K562 (cell line): ENCODE measurements at regions not wholly inside any gene's neighbourhood (a gene's known extent, or its start where the extent isn't known, plus 50 kb on each side); places are given as distances from the start of the nearest gene placed in this dataset.

Experiments
- BHLHE40 ChIP-seq: IDR thresholded peaks from 2 replicates; pipeline ENCODE4 v1.6.1; 2011; ENCODE audit warnings: low read length, improper control_type of control experiment
- CXXC5 ChIP-seq: fragments of 250-450 bp; sonication (Bioruptor Pico); IDR thresholded peaks from 2 replicates; pipeline ENCODE4 v1.8.0; 2022; ENCODE audit warnings: inconsistent platforms, mild to moderate bottlenecking, moderate library complexity
- DMBX1 ChIP-seq: fragments of 250-450 bp; sonication (Bioruptor Pico); IDR thresholded peaks from 2 replicates; pipeline ENCODE4 v1.8.0; 2022; ENCODE audit warnings: inconsistent platforms, mild to moderate bottlenecking, moderate library complexity, borderline replicate concordance
- EHMT2 ChIP-seq: fragments of 450-650 bp; IDR thresholded peaks from 2 replicates; pipeline ENCODE4 v1.6.1; 2018; ENCODE audit warnings: antibody characterized with exemption
- EZH2 ChIP-seq: IDR thresholded peaks from 2 replicates; pipeline ENCODE4 v1.6.1; 2012; ENCODE audit warnings: low read depth, mild to moderate bottlenecking, inconsistent platforms, low read length, borderline replicate concordance
- FOXA1 ChIP-seq: fragments of 450-650 bp; IDR thresholded peaks from 2 replicates; pipeline ENCODE4 v1.6.1; 2016; ENCODE audit warnings: mild to moderate bottlenecking, borderline replicate concordance
- FOXP1 ChIP-seq: sonication (generic); formaldehyde crosslinking; IDR thresholded peaks from 2 replicates; pipeline ENCODE4 v1.8.0; 2022; ENCODE audit warnings: mild to moderate bottlenecking, missing genetic modification reagents
- HDAC2 ChIP-seq: fragments of 450-650 bp; IDR thresholded peaks from 2 replicates; pipeline ENCODE4 v1.6.1; 2016; ENCODE audit warnings: mild to moderate bottlenecking
- HNRNPL ChIP-seq: fragments of 200-400 bp; formaldehyde crosslinking; IDR thresholded peaks from 2 replicates; pipeline ENCODE4 v1.6.1; 2017; ENCODE audit warnings: low read depth, mild to moderate bottlenecking, low read length
- MAFF ChIP-seq: IDR thresholded peaks from 2 replicates; pipeline ENCODE4 v1.6.1; 2012; ENCODE audit warnings: low read length, improper control_type of control experiment
- RBBP5 ChIP-seq: fragments of 200-600 bp; sonication (generic); IDR thresholded peaks from 2 replicates; pipeline ENCODE4 v1.6.1; 2012; ENCODE audit warnings: borderline replicate concordance, mild to moderate bottlenecking, low read length, control low read depth, inconsistent platforms; ENCODE audit not compliant: insufficient read depth, poor library complexity, severe bottlenecking
- SMAD3 ChIP-seq: fragments of 450-650 bp; formaldehyde crosslinking; conservative IDR thresholded peaks from 2 replicates; pipeline ENCODE4 v1.4.0; 2020; ENCODE audit warnings: mild to moderate bottlenecking
- SMARCA5 ChIP-seq: fragments of 450-650 bp; IDR thresholded peaks from 2 replicates; pipeline ENCODE4 v1.6.1; 2016
- SMARCC2 ChIP-seq: fragments of 450-650 bp; IDR thresholded peaks from 2 replicates; pipeline ENCODE4 v1.6.1; 2017; ENCODE audit warnings: antibody characterized with exemption, moderate library complexity, mild to moderate bottlenecking, low read depth
- TEAD2 ChIP-seq: fragments of 450-650 bp; IDR thresholded peaks from 2 replicates; pipeline ENCODE4 v1.6.1; 2016; ENCODE audit warnings: missing genetic modification characterization, control low read depth, missing compliant biosample characterization
- THRAP3 ChIP-seq: fragments of 450-650 bp; IDR thresholded peaks from 2 replicates; pipeline ENCODE4 v1.6.1; 2016; ENCODE audit warnings: mild to moderate bottlenecking, inconsistent platforms, borderline replicate concordance
- ZBTB5 ChIP-seq: fragments of 450-650 bp; IDR thresholded peaks from 2 replicates; pipeline ENCODE4 v1.6.1; 2017; ENCODE audit warnings: antibody characterized with exemption
- ZNF184 ChIP-seq: sonication (generic); formaldehyde crosslinking; IDR thresholded peaks from 2 replicates; pipeline ENCODE4 v1.5.0; 2020; ENCODE audit warnings: missing genetic modification reagents
- ZNF274 ChIP-seq: IDR thresholded peaks from 2 replicates; pipeline ENCODE4 v1.6.1; 2011; ENCODE audit warnings: low read depth, mild to moderate bottlenecking, low read length, moderate library complexity, borderline replicate concordance
- TF ChIP-seq, protein P1 (sequence below): IDR thresholded peaks from 2 replicates; pipeline ENCODE4 v1.6.1; 2011; ENCODE audit warnings: borderline replicate concordance, low read depth, mild to moderate bottlenecking, moderate library complexity, low read length; ENCODE audit not compliant: insufficient read depth, poor library complexity, severe bottlenecking
- TF ChIP-seq, protein P2 (sequence below): fragments of 200-800 bp; sonication (Bioruptor generic); IDR thresholded peaks from 2 replicates; pipeline ENCODE4 v1.6.1; 2016; ENCODE audit warnings: missing genetic modification characterization, missing compliant biosample characterization

GRCh38 chr6:27078734-27079357, 168.7 kb upstream of the PRSS16 start (continued):
- TF ChIP-seq ZBTB5 (no peak), RBBP5 (no peak), SMARCC2 (no peak), MAFF (no peak; the same call in 1 of the 2 replicates), CXXC5 (CRISPR knock-in tag) (peak; percentile 68), ZNF274 (no peak), HNRNPL (no peak), EHMT2 (peak; percentile 33; the same call in 1 of the 2 replicates), ZNF184 (CRISPR knock-in tag) (no peak), SMAD3 (CRISPR knock-in tag) (0 out of 2 replicates have a peak, but pooled peaks have one; percentile 28), THRAP3 (no peak), SMARCA5 (no peak; the same call in 1 of the 2 replicates), FOXP1 (CRISPR knock-in tag) (no peak), DMBX1 (no peak), TEAD2 (no peak), EZH2 (no peak), HDAC2 (peak; percentile 90), FOXA1 (no peak), BHLHE40 (no peak)
- TF ChIP-seq, protein P1, sequence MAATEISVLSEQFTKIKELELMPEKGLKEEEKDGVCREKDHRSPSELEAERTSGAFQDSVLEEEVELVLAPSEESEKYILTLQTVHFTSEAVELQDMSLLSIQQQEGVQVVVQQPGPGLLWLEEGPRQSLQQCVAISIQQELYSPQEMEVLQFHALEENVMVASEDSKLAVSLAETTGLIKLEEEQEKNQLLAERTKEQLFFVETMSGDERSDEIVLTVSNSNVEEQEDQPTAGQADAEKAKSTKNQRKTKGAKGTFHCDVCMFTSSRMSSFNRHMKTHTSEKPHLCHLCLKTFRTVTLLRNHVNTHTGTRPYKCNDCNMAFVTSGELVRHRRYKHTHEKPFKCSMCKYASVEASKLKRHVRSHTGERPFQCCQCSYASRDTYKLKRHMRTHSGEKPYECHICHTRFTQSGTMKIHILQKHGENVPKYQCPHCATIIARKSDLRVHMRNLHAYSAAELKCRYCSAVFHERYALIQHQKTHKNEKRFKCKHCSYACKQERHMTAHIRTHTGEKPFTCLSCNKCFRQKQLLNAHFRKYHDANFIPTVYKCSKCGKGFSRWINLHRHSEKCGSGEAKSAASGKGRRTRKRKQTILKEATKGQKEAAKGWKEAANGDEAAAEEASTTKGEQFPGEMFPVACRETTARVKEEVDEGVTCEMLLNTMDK, result no peak
- TF ChIP-seq, protein P2, sequence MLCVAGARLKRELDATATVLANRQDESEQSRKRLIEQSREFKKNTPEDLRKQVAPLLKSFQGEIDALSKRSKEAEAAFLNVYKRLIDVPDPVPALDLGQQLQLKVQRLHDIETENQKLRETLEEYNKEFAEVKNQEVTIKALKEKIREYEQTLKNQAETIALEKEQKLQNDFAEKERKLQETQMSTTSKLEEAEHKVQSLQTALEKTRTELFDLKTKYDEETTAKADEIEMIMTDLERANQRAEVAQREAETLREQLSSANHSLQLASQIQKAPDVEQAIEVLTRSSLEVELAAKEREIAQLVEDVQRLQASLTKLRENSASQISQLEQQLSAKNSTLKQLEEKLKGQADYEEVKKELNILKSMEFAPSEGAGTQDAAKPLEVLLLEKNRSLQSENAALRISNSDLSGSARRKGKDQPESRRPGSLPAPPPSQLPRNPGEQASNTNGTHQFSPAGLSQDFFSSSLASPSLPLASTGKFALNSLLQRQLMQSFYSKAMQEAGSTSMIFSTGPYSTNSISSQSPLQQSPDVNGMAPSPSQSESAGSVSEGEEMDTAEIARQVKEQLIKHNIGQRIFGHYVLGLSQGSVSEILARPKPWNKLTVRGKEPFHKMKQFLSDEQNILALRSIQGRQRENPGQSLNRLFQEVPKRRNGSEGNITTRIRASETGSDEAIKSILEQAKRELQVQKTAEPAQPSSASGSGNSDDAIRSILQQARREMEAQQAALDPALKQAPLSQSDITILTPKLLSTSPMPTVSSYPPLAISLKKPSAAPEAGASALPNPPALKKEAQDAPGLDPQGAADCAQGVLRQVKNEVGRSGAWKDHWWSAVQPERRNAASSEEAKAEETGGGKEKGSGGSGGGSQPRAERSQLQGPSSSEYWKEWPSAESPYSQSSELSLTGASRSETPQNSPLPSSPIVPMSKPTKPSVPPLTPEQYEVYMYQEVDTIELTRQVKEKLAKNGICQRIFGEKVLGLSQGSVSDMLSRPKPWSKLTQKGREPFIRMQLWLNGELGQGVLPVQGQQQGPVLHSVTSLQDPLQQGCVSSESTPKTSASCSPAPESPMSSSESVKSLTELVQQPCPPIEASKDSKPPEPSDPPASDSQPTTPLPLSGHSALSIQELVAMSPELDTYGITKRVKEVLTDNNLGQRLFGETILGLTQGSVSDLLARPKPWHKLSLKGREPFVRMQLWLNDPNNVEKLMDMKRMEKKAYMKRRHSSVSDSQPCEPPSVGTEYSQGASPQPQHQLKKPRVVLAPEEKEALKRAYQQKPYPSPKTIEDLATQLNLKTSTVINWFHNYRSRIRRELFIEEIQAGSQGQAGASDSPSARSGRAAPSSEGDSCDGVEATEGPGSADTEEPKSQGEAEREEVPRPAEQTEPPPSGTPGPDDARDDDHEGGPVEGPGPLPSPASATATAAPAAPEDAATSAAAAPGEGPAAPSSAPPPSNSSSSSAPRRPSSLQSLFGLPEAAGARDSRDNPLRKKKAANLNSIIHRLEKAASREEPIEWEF (CRISPR knock-in tag), result no peak
